ENCODE measurements at regions not wholly inside any gene's neighbourhood (a gene's known extent, or its start where the extent isn't known, plus 50 kb on each side); places are given as distances from the start of the nearest gene placed in this dataset.

- H3K4me1 Mint-ChIP-seq, result no peaks in the 10 kb centered on the region
- ATAC-seq (no peak), DNase-seq (no peak)
- no peak overlapping the region for H3K4me3 Mint-ChIP-seq
- H3K9me3 Mint-ChIP-seq, result no peaks in the 10 kb centered on the region
- no peaks in the 10 kb centered on the region for H3K27me3 Mint-ChIP-seq
- no peak overlapping the region for H3K27ac Mint-ChIP-seq
- no peaks in the 10 kb centered on the region for H3K36me3 Mint-ChIP-seq (ENCODE audit: low read depth)
Observed at GRCh38 chr3:159146392-159146791, 344.5 kb downstream of the MFSD1 start.

- no peaks in the 10 kb centered on the region for H3K27me3 Mint-ChIP-seq
- ATAC-seq (no peak), DNase-seq (no peak)
- H3K27ac Mint-ChIP-seq, result no peak overlapping the region
- H3K36me3 Mint-ChIP-seq (ENCODE audit: low read depth), result no peaks in the 10 kb centered on the region
- H3K4me3 Mint-ChIP-seq, result no peak overlapping the region
- no peaks in the 10 kb centered on the region for H3K4me1 Mint-ChIP-seq
- H3K9me3 Mint-ChIP-seq, result no peaks in the 10 kb centered on the region
Observed at GRCh38 chr3:159146856-159147435, 345.1 kb downstream of the MFSD1 start.

GRCh38 chr3:159147813-159148212 lies 346.0 kb downstream of the MFSD1 start:
- DNase-seq, result no peak
- Mint-ChIP-seq H3K27ac (no peak overlapping the region), H3K36me3 (ENCODE audit: low read depth) (no peaks in the 10 kb centered on the region), H3K4me3 (no peak overlapping the region), H3K27me3 (no peaks in the 10 kb centered on the region), H3K9me3 (no peaks in the 10 kb centered on the region), H3K4me1 (no peaks in the 10 kb centered on the region)
- no peak for ATAC-seq

GRCh38 chr3:159148466-159148865 lies 346.6 kb downstream of the MFSD1 start:
- Mint-ChIP-seq H3K27me3 (no peaks in the 10 kb centered on the region), H3K9me3 (no peaks in the 10 kb centered on the region), H3K4me1 (no peaks in the 10 kb centered on the region), H3K36me3 (ENCODE audit: low read depth) (no peaks in the 10 kb centered on the region), H3K4me3 (no peak overlapping the region), H3K27ac (no peak overlapping the region)
- DNase-seq, result no peak
- no peak for ATAC-seq

- Mint-ChIP-seq H3K4me3 (no peak overlapping the region), H3K9me3 (no peaks in the 10 kb centered on the region), H3K27ac (no peak overlapping the region), H3K27me3 (no peaks in the 10 kb centered on the region), H3K36me3 (ENCODE audit: low read depth) (no peaks in the 10 kb centered on the region), H3K4me1 (no peaks in the 10 kb centered on the region)
- DNase-seq, result no peak
- ATAC-seq, result no peak
Observed at GRCh38 chr3:159149131-159149530, 347.3 kb downstream of the MFSD1 start.

GRCh38 chr3:159149633-159150032 lies 347.8 kb downstream of the MFSD1 start:
- no peaks in the 10 kb centered on the region for H3K4me1 Mint-ChIP-seq
- no peak for DNase-seq
- no peaks in the 10 kb centered on the region for H3K27me3 Mint-ChIP-seq
- H3K27ac Mint-ChIP-seq, result no peak overlapping the region
- ATAC-seq, result no peak
- no peaks in the 10 kb centered on the region for H3K36me3 Mint-ChIP-seq (ENCODE audit: low read depth)
- H3K9me3 Mint-ChIP-seq, result no peaks in the 10 kb centered on the region
- H3K4me3 Mint-ChIP-seq, result no peak overlapping the region

- Mint-ChIP-seq H3K36me3 (ENCODE audit: low read depth) (no peaks in the 10 kb centered on the region), H3K27ac (no peak overlapping the region), H3K4me3 (no peak overlapping the region), H3K9me3 (no peaks in the 10 kb centered on the region), H3K4me1 (no peaks in the 10 kb centered on the region), H3K27me3 (no peaks in the 10 kb centered on the region)
- ATAC-seq (no peak), DNase-seq (no peak)
Observed at GRCh38 chr3:159150180-159150579, 348.3 kb downstream of the MFSD1 start.

- no peaks in the 10 kb centered on the region for H3K9me3 Mint-ChIP-seq
- ATAC-seq, result peak; percentile 43
- no peaks in the 10 kb centered on the region for H3K4me1 Mint-ChIP-seq
- DNase-seq, result no peak
- no peak overlapping the region for H3K27ac Mint-ChIP-seq
- H3K4me3 Mint-ChIP-seq, result no peak overlapping the region
- no peaks in the 10 kb centered on the region for H3K36me3 Mint-ChIP-seq (ENCODE audit: low read depth)
- H3K27me3 Mint-ChIP-seq, result no peaks in the 10 kb centered on the region
Observed at GRCh38 chr3:159151130-159151529, 349.3 kb downstream of the MFSD1 start.

- no peaks in the 10 kb centered on the region for H3K36me3 Mint-ChIP-seq (ENCODE audit: low read depth)
- no peak overlapping the region for H3K4me3 Mint-ChIP-seq
- H3K27ac Mint-ChIP-seq, result no peak overlapping the region
- no peaks in the 10 kb centered on the region for H3K9me3 Mint-ChIP-seq
- no peaks in the 10 kb centered on the region for H3K27me3 Mint-ChIP-seq
- no peaks in the 10 kb centered on the region for H3K4me1 Mint-ChIP-seq
- no peak for ATAC-seq
- no peak for DNase-seq
Observed at GRCh38 chr3:159157275-159157674, 355.4 kb downstream of the MFSD1 start.

- ATAC-seq (no peak), DNase-seq (no peak)
- H3K27me3 Mint-ChIP-seq, result no peaks in the 10 kb centered on the region
- no peak overlapping the region for H3K27ac Mint-ChIP-seq
- H3K4me3 Mint-ChIP-seq, result no peak overlapping the region
- H3K36me3 Mint-ChIP-seq (ENCODE audit: low read depth), result no peaks in the 10 kb centered on the region
- H3K4me1 Mint-ChIP-seq, result no peaks in the 10 kb centered on the region
- no peaks in the 10 kb centered on the region for H3K9me3 Mint-ChIP-seq
Observed at GRCh38 chr3:159158213-159158612, 356.4 kb downstream of the MFSD1 start.

- ATAC-seq (no peak), DNase-seq (no peak)
- Mint-ChIP-seq H3K27me3 (no peaks in the 10 kb centered on the region), H3K27ac (no peak overlapping the region), H3K4me1 (no peaks in the 10 kb centered on the region), H3K36me3 (ENCODE audit: low read depth) (no peaks in the 10 kb centered on the region), H3K4me3 (no peak overlapping the region), H3K9me3 (no peaks in the 10 kb centered on the region)
Observed at GRCh38 chr3:159158801-159159200, 356.9 kb downstream of the MFSD1 start.

- Mint-ChIP-seq H3K27ac (no peak overlapping the region), H3K36me3 (ENCODE audit: low read depth) (no peaks in the 10 kb centered on the region), H3K4me3 (no peak overlapping the region), H3K9me3 (no peaks in the 10 kb centered on the region), H3K4me1 (no peaks in the 10 kb centered on the region), H3K27me3 (no peaks in the 10 kb centered on the region)
- DNase-seq (no peak), ATAC-seq (no peak)
Observed at GRCh38 chr3:159159546-159159945, 357.7 kb downstream of the MFSD1 start.

GRCh38 chr3:159163656-159164055 lies 361.8 kb downstream of the MFSD1 start:
- Mint-ChIP-seq H3K4me1 (no peaks in the 10 kb centered on the region), H3K36me3 (ENCODE audit: low read depth) (no peaks in the 10 kb centered on the region), H3K27ac (no peak overlapping the region), H3K9me3 (no peaks in the 10 kb centered on the region), H3K27me3 (no peaks in the 10 kb centered on the region), H3K4me3 (no peak overlapping the region)
- ATAC-seq (no peak), DNase-seq (no peak)

- no peaks in the 10 kb centered on the region for H3K4me1 Mint-ChIP-seq
- H3K9me3 Mint-ChIP-seq, result no peaks in the 10 kb centered on the region
- H3K36me3 Mint-ChIP-seq (ENCODE audit: low read depth), result no peaks in the 10 kb centered on the region
- no peak overlapping the region for H3K27ac Mint-ChIP-seq
- no peak overlapping the region for H3K4me3 Mint-ChIP-seq
- no peak for DNase-seq
- no peak for ATAC-seq
- no peaks in the 10 kb centered on the region for H3K27me3 Mint-ChIP-seq
Observed at GRCh38 chr3:159165961-159166360, 364.1 kb downstream of the MFSD1 start.

GRCh38 chr3:159166899-159167586 lies 365.2 kb downstream of the MFSD1 start:
- no peak overlapping the region for H3K4me3 Mint-ChIP-seq
- H3K4me1 Mint-ChIP-seq, result no peaks in the 10 kb centered on the region
- DNase-seq (no peak), ATAC-seq (no peak)
- H3K36me3 Mint-ChIP-seq (ENCODE audit: low read depth), result no peaks in the 10 kb centered on the region
- H3K27me3 Mint-ChIP-seq, result no peaks in the 10 kb centered on the region
- no peak overlapping the region for H3K27ac Mint-ChIP-seq
- no peaks in the 10 kb centered on the region for H3K9me3 Mint-ChIP-seq

GRCh38 chr3:159168788-159169187 lies 366.9 kb downstream of the MFSD1 start:
- H3K9me3 Mint-ChIP-seq, result no peaks in the 10 kb centered on the region
- no peaks in the 10 kb centered on the region for H3K36me3 Mint-ChIP-seq (ENCODE audit: low read depth)
- DNase-seq, result no peak

More at GRCh38 chr3:159168788-159169187, 366.9 kb downstream of the MFSD1 start:
- no peak overlapping the region for H3K27ac Mint-ChIP-seq
- ATAC-seq, result no peak
- no peaks in the 10 kb centered on the region for H3K4me1 Mint-ChIP-seq
- H3K27me3 Mint-ChIP-seq, result no peaks in the 10 kb centered on the region
- no peak overlapping the region for H3K4me3 Mint-ChIP-seq

All from activated naive CD8-positive, alpha-beta T cell treated with anti-CD3 and anti-CD28 coated beads, Interleukin-2, amount 50 U/mL, for 24 hours (primary cell).